Neutrophil (primary cell): ENCODE measurements at regions not wholly inside any gene's neighbourhood (a gene's known extent, or its start where the extent isn't known, plus 50 kb on each side); places are given as distances from the start of the nearest gene placed in this dataset.
"Not testable (repeated sequence)": the region's sequence is repeated elsewhere in the genome, so short reads cannot be mapped to it uniquely, and the experiment has no call there.

Experiments used
- H3K27ac ChIP-seq: fragments of 200-600 bp; sonication (generic); 2 replicates; pipeline ENCODE4 v1.5.1; 2016; ENCODE audit warnings: mild to moderate bottlenecking, moderate library complexity
- H3K27me3 ChIP-seq: fragments of 200-600 bp; sonication (generic); 2 replicates; pipeline ENCODE4 v1.6.0; 2016; ENCODE audit warnings: mild to moderate bottlenecking
- H3K36me3 ChIP-seq: fragments of 200-600 bp; sonication (generic); 2 replicates; pipeline ENCODE4 v1.5.1; 2017
- H3K4me1 ChIP-seq, 2 experiments: fragments of 200-600 bp in 1 of 2; sonication (generic) in 1 of 2; 1 replicate in 1 of 2; 2 replicates in 1 of 2; pipeline versions ENCODE4 v1.5.1 to v1.6.1; 2013 to 2016; ENCODE audit warnings: low read depth in 1 of 2, low read length in 1 of 2, mild to moderate bottlenecking in 1 of 2, moderate library complexity in 1 of 2; ENCODE audit not compliant: control insufficient read depth in 1 of 2, insufficient read depth in 1 of 2
- H3K4me3 ChIP-seq, 2 experiments: fragments of 200-600 bp in 1 of 2; sonication (generic) in 1 of 2; 1 replicate in 1 of 2; 2 replicates in 1 of 2; pipeline ENCODE4 v1.5.1; 2013 to 2016; ENCODE audit warnings: low read depth in 1 of 2, low read length in 1 of 2, mild to moderate bottlenecking in 1 of 2, moderate library complexity in 1 of 2
- H3K9me3 ChIP-seq: fragments of 200-600 bp; sonication (generic); 2 replicates; pipeline ENCODE4 v1.5.1; 2016
- TF ChIP-seq, protein P1 (sequence below): fragments of 200-600 bp; sonication (generic); IDR thresholded peaks from 2 replicates; pipeline ENCODE4 v1.5.1; 2016; ENCODE audit warnings: antibody characterized with exemption

- Histone ChIP-seq H3K27ac (no peak overlapping the region), H3K4me1 (no peaks in the 10 kb centered on the region), H3K9me3 (no peaks in the 10 kb centered on the region), H3K36me3 (no peaks in the 10 kb centered on the region), H3K27me3 (no peaks in the 10 kb centered on the region), H3K4me3 (no peak overlapping the region)
- TF ChIP-seq, protein P1, sequence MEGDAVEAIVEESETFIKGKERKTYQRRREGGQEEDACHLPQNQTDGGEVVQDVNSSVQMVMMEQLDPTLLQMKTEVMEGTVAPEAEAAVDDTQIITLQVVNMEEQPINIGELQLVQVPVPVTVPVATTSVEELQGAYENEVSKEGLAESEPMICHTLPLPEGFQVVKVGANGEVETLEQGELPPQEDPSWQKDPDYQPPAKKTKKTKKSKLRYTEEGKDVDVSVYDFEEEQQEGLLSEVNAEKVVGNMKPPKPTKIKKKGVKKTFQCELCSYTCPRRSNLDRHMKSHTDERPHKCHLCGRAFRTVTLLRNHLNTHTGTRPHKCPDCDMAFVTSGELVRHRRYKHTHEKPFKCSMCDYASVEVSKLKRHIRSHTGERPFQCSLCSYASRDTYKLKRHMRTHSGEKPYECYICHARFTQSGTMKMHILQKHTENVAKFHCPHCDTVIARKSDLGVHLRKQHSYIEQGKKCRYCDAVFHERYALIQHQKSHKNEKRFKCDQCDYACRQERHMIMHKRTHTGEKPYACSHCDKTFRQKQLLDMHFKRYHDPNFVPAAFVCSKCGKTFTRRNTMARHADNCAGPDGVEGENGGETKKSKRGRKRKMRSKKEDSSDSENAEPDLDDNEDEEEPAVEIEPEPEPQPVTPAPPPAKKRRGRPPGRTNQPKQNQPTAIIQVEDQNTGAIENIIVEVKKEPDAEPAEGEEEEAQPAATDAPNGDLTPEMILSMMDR = no peak
Observed at GRCh38 chr3:74200952-74201351, 413.5 kb downstream of the CNTN3 start.

- not testable (repeated sequence) for H3K4me3 ChIP-seq, H3K36me3 ChIP-seq, H3K27me3 ChIP-seq, H3K4me1 ChIP-seq, H3K9me3 ChIP-seq, H3K27ac ChIP-seq
Observed at GRCh38 chr3:74178664-74179063, 435.8 kb downstream of the CNTN3 start.

DNA sequence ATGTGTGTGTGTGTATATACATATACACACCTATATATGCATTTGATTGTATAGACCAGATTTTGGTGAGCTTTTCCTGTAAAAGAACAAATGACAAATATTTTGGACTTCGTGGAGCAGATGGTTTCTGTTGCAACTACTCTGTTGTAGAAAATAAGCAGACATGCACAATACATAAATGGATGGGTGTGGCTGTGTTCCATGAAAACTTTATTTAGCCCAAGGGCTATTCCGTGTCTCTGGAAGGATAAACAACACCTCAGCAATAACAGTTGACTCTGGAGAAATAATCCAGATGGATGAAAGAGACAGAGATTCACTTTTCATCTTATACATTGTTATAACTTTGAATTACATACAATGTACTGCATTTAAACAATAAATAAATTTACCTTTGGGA is 441.4 kb downstream of the CNTN3 start:
- Histone ChIP-seq H3K27ac (no peak overlapping the region), H3K4me3 (no peak overlapping the region), H3K4me1 (no peaks in the 10 kb centered on the region), H3K9me3 (no peaks in the 10 kb centered on the region), H3K36me3 (no peaks in the 10 kb centered on the region), H3K27me3 (no peaks in the 10 kb centered on the region)
- TF ChIP-seq, protein P1 = no peak

GRCh38 chr3:74167926-74168325 is 446.5 kb downstream of the CNTN3 start:
- Histone ChIP-seq H3K4me3 (no peak overlapping the region), H3K36me3 (no peaks in the 10 kb centered on the region), H3K9me3 (no peaks in the 10 kb centered on the region), H3K4me1 (no peaks in the 10 kb centered on the region), H3K27me3 (no peaks in the 10 kb centered on the region), H3K27ac (no peak overlapping the region)
- TF ChIP-seq, protein P1 = no peak

DNA sequence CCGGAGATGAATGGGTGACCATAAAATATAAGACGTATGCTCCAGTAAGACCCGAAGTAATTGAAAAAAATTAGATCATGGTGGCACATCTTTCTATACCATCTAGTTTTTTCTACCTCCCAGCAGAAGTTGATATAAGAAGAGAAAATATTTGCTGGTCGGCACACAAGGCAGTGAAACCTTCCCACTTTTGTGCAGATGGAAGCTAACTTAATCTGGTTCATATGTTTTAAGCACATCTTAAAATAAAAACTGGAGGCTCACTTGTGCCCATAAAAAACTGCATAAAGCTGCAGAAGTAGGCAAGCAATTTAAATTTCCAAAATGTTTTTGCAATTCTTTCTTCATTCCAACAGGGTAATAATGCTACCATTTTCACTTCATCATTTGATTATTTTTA is 449.2 kb downstream of the CNTN3 start:
- Histone ChIP-seq H3K9me3 (no peaks in the 10 kb centered on the region), H3K27ac (no peak overlapping the region), H3K27me3 (no peaks in the 10 kb centered on the region), H3K4me3 (no peak overlapping the region), H3K4me1 (no peaks in the 10 kb centered on the region), H3K36me3 (no peaks in the 10 kb centered on the region)
- TF ChIP-seq, protein P1 = no peak

GRCh38 chr3:74149466-74149865 is 465.0 kb downstream of the CNTN3 start:
- Histone ChIP-seq H3K27me3 (no peaks in the 10 kb centered on the region), H3K27ac (no peak overlapping the region), H3K4me3 (no peak overlapping the region), H3K4me1 (no peaks in the 10 kb centered on the region), H3K36me3 (no peaks in the 10 kb centered on the region), H3K9me3 (no peaks in the 10 kb centered on the region)
- TF ChIP-seq, protein P1 = no peak
